Esophagus mucosa (tissue), 1 donor: ENCODE measurements at regions not wholly inside any gene's neighbourhood (a gene's known extent, or its start where the extent isn't known, plus 50 kb on each side); places are given as distances from the start of the nearest gene placed in this dataset.
"Not testable (repeated sequence)": the region's sequence is repeated elsewhere in the genome, so short reads cannot be mapped to it uniquely, and the experiment has no call there.

Source experiments
- ATAC-seq: fragments of 200-7000 bp; cut with Tn5 transposase; one replicate; pipeline ENCODE4 v1.9.1; 2020
- donor health status: DM: yes; HTN: yes; CAD: no.

DNA sequence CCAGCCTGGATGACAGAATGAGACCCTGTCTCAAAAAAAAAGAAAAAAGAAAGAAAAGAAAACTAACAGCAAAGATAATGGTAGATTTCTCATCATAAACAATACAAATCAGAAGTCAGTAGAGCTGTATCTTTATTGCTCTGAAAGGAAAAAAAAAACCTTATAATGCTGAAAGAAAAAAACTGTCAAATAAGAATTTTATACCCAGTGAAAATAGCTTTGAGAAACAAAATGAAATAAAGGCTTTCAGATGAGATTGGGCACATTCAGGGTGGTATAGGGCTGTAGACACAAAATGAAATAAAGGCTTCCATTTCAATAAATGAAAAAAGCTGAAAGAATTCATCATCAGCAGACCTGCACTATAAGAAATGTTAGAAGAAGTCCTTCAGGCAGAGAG, 105.0 kb upstream of the FOXN3 start:
- no peak for ATAC-seq

DNA sequence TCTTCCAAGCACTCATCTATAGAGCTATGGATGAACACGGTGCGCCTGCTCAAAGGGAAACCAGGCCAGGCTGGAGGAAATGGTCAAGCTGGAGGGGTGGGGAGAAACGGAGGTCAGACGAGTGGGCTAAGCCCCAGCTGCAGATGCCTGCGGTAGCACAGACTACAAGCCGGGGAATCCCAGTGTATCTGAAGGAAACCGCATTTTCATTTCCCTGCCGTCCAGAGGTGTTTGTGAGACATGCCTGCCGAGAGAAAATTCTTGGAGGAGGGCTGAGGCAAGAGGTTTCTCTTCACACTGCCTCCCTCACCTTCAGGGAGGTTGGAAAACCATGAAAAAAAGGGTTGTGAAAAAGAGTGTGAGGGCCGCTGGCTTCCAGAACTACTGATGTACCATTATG, 102.0 kb upstream of the FOXN3 start:
- ATAC-seq, result no peak

GRCh38 chr14:89516173-89516572, 99.1 kb upstream of the FOXN3 start:
- ATAC-seq, result no peak

- ATAC-seq, result no peak
Observed at GRCh38 chr14:89514601-89515000, 97.6 kb upstream of the FOXN3 start.

DNA sequence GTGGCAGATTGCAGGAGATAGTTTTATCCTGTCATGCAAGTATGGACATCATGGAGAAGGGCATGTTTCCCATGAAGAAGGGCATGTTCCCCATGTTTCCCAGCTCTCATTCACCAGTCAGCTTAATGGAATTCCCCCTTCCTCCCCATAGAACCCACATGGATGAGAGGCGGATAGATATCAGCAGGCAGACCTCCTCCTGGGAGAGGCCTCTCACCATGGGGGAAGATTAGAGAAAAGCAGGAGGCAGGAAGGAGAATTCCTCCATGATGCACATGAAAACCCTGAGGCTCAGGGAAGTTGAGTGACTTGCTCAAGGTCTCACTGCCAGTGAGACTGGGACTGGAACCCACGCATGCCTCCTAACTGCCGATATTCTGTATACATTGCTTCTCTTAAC, 92.9 kb upstream of the FOXN3 start:
- no peak for ATAC-seq

GRCh38 chr14:89508863-89509262, 91.8 kb upstream of the FOXN3 start:
- no peak for ATAC-seq

DNA sequence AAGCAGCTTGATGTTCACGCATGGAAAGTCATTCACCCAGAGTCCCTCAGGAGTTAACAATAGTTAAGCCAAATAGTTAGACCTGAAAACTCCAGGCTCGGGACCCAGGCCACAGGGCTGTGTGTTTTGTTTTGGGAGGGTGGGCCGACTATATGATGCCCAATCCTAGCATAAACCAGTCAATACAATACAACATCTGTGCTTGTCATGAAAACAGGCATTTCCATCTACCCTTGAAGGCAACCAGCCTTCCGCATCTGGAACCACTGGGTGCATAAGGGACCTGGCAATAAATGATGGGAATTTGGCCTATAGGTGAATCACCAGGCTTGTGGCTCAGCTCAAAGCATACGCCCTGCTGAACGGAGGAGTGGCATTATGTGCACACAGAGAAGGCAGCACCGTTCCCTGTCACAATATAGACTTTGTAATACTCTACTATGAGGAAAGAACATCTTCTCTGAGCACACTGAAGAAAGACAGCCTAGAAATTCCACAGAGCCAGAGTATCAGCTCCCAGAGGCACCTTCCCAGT, 91.0 kb upstream of the FOXN3 start:
- ATAC-seq, result peak; percentile 96

- peak; percentile 84 for ATAC-seq
Observed at GRCh38 chr14:89507521-89507920, 90.5 kb upstream of the FOXN3 start.

- ATAC-seq, result not testable (repeated sequence)
Observed at GRCh38 chr14:89506891-89507452, 89.9 kb upstream of the FOXN3 start.

DNA sequence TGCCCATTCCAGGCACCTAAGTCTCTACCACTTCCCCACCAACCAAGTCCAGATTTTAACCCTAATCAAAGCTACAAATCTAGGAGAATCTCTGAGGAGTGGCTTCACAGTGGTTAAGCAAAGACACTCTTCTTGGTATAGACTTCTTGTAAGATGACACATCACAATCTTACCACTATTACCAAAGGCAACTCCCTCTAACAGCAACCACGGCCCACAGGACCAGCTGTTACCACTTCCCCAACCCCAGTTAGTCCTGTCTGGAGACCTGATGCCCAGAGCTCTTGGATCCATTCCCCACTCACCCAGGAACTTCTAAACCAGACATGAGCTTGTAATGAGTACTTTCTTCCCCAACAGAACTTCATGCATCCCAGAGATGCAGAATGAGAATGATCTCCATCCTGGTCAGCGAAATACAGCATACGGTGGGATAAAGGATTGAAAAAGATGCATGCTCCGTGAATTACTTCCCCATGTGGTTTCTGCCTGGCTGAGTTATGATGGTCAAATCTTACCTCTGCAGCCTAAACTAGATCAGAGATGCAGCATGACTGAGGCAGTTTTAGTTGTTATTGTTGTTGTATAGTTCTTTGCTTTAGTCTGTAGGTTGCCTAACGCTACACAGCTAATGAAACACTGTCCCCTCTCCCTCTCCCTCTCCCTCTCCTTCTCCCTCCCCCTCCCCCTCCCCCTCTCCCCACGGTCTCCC, 87.7 kb upstream of the FOXN3 start:
- ATAC-seq, result no peak

- ATAC-seq, result no peak
Observed at GRCh38 chr14:89504091-89504490, 87.1 kb upstream of the FOXN3 start.

- no peak for ATAC-seq
Observed at GRCh38 chr14:89503431-89503996, 86.5 kb upstream of the FOXN3 start.

DNA sequence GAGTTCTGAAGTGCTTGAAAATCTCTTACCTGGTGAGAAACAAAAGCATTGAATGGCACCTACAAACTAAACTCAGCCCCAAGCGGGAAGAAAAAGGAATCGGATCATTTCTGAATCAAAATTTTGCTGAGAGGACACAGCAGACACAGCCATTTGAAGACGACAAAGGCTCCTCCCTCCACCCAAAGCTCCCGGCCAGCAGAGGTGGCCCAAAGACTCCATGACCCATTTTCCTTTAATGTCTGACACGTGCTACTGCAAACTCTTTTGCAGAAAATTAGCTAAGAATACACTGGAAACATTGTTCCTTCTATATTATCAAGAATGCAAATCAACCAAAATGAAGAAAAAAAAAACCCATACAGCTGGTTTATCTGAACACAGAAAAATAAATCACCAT, 85.9 kb upstream of the FOXN3 start:
- no peak for ATAC-seq

DNA sequence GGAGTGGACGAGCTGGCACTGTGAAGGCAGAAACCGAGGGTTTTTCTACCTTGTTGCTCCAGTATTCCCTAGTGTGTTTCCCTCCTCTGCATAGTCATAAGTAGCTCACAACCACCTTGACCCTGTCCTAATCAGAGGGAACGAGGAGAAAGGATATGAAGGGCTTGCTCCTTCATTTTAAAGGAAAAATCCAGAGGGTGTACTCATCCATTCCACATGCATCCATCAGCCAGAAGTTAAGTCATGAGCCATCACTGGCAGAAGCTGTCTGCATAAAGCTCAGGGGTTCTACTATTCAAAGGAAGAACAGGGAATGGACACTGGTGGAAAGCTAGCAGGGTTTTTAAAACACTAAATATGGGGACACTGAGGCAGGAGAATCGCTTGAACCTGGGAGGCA, 84.3 kb upstream of the FOXN3 start:
- ATAC-seq, result no peak

- ATAC-seq, result no peak
Observed at GRCh38 chr14:89500303-89500702, 83.3 kb upstream of the FOXN3 start.

DNA sequence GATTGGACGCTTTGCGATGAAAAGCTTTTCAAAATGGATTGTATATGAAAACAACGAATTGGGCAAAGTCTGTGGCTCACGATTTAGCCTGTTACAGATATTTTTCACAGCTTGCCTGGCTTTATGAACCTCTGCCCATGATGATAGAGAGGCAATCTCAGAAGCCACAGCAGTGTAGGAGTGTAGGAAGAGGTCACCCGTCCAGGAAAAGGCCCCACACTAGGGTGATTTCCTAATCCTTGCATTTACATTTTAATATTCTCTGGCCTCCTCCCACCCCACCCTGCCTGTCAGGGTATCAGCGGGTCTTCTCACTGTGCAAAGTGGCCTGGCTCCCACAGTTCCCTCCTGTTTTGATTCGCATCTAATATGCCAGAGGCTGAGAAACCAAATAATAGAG, 81.8 kb upstream of the FOXN3 start:
- no peak for ATAC-seq

GRCh38 chr14:89495718-89496117, 78.7 kb upstream of the FOXN3 start:
- ATAC-seq, result no peak

DNA sequence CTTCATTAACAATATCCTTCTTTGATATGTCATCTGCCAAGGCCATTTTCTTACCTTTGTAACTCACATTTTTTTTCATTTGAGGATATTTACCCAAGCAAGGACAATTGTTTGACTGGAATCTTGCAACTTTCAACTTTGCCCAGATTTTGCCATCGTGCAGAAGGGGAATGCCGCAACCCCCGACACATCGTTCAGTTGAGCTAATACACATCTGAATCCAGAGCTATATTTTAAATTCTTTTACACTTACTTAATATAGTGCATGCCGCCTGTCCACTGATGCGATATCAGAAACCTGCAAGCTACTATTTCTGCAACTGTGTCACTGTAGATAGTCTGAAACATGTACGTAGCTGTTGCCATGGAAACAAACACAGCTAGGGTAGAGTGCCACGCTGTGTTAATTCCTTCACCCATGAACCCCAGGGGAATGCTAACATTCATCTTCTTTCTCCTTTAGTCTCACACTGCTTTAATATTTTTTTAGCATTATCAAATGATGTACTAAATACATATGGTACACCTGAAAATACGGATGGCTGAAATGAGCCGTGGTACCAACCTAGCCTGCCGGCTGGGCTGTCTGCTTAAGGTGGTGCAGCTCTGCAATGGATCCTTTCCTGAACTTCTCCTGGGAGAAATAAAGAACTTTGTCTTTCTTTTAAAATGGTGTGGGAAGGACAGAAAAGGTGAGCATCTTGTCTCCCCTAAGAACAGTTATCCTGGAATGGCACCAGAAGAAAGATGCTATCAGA, 77.0 kb upstream of the FOXN3 start:
- ATAC-seq, result no peak

GRCh38 chr14:89493406-89493805, 76.4 kb upstream of the FOXN3 start:
- ATAC-seq, result no peak

DNA sequence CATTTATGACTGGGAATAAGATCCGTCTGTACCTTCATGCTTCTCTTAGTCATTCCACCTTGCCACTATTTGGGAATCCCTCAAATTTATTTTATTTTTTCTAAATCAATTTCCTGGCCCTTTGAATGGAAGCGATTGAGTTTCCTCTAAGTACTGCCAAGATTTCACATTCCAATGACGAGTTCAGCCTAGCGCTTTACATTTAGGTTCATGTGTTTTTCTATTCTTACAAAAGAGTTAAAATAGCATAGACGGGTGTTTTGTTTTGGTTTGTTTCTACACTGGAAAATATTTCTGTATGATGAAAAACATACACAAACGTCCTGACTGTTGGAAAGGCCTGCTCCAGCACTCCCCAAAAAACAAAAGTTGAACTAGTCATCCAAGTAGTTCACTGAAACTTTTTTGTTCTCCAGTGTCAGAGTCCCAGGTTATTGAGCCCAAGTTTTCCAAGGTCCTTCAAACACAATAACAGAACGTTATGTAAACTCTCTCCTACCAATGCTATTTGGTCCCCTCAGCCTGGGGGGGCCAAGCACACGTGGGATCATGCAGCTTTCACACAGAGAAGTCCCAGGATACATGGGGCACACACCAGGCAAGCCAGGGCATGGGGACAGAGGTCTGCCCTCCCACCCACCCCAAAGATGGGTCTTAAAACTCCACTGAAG, 74.8 kb upstream of the FOXN3 start:
- no peak for ATAC-seq

DNA sequence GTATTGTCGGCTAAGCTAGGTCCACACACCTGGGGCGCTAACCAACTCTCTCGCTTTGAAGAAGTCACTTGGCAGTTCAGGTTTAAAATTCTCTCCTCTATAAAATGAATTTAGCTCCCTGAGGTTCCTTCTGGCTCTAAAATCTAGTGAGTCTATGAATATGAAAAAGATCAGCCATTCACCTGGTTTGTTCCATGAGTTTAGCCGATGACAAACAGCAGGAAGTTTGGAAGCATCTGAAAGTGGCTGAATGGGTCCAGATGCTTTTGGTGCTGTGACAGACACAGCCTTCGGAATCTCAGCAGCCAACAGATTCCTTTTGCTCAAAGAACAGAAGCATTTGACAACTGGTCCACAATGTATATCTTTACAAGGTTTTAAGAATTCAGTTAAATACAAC, 73.4 kb upstream of the FOXN3 start:
- ATAC-seq, result no peak

- no peak for ATAC-seq
Observed at GRCh38 chr14:89489761-89490437, 72.9 kb upstream of the FOXN3 start.
